ENCODE measurements at regions not wholly inside any gene's neighbourhood (a gene's known extent, or its start where the extent isn't known, plus 50 kb on each side); places are given as distances from the start of the nearest gene placed in this dataset.
A peak's percentile ranks its signal among the peaks of the same experiment; 100 is the strongest.

GRCh38 chr18:39806525-39806924 is 2148.5 kb upstream of the PIK3C3 start:
- H3K36me3 ChIP-seq (ENCODE audit: control insufficient read depth in 4 of 4, insufficient read depth in 4 of 4, low read length in 3 of 4), result no peaks in the 10 kb centered on the region
- no peaks in the 10 kb centered on the region for H3K27me3 ChIP-seq (replicated peaks in 2 of 5; ENCODE audit: control insufficient read depth in 4 of 5, insufficient read depth in 5 of 5, low read length in 4 of 5)
- no peaks in the 10 kb centered on the region for H3K9me3 ChIP-seq (ENCODE audit: control extremely low read depth in 1 of 5, control insufficient read depth in 4 of 5, insufficient read depth in 2 of 5, low read depth in 1 of 5, low read length in 4 of 5)
- H3K4me3 ChIP-seq (ENCODE audit: control insufficient read depth in 1 of 7, extremely low read depth in 1 of 7, insufficient read depth in 4 of 7, low read depth in 2 of 7, low read length in 6 of 7), result no peak overlapping the region
- DNase-seq, result peak in 2 of 3 donors; percentile 41 to 43
- POLR2A ChIA-PET, result no interaction called here
- no peak overlapping the region for H3K27ac ChIP-seq (ENCODE audit: insufficient read depth in 1 of 2, low read depth in 1 of 2, low read length in 2 of 2, poor library complexity in 1 of 2, severe bottlenecking in 2 of 2)
- WGBS (ENCODE audit: insufficient coverage), result 93% methylated on average over 3 of the region's 3 CpGs
- no peaks in the 10 kb centered on the region for H3K4me1 ChIP-seq (ENCODE audit: control extremely low read depth in 1 of 4, control insufficient read depth in 4 of 4, insufficient read depth in 4 of 4, low read length in 3 of 4)
- CTCF ChIA-PET, result no interaction called here

DNA sequence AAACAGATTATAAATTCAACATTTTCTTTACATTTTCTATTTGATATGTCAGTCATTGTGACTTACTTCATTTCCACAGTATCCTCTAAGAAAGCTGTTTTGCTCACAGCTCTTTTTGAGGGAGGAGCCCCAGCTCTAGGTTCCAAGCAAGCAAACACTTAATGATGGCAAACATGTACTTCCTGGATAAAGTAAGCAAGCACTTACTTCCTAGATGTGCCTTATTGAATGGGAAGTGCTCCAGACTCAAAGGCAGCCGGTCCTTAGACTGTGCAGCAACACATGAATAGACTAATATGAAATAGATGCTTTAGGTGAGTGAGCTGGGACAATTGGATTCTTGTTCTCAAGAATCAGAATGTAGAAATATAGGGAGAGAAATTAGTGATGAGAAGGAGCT is 2149.8 kb upstream of the PIK3C3 start:
- H3K27ac ChIP-seq (ENCODE audit: insufficient read depth in 1 of 2, low read depth in 1 of 2, low read length in 2 of 2, poor library complexity in 1 of 2, severe bottlenecking in 2 of 2), result no peak overlapping the region
- H3K4me3 ChIP-seq (ENCODE audit: control insufficient read depth in 1 of 7, extremely low read depth in 1 of 7, insufficient read depth in 4 of 7, low read depth in 2 of 7, low read length in 6 of 7), result no peak overlapping the region
- H3K9me3 ChIP-seq (ENCODE audit: control extremely low read depth in 1 of 5, control insufficient read depth in 4 of 5, insufficient read depth in 2 of 5, low read depth in 1 of 5, low read length in 4 of 5), result no peaks in the 10 kb centered on the region
- no peaks in the 10 kb centered on the region for H3K36me3 ChIP-seq (ENCODE audit: control insufficient read depth in 4 of 4, insufficient read depth in 4 of 4, low read length in 3 of 4)
- CTCF ChIA-PET, result no interaction called here
- DNase-seq, result no peak
- H3K4me1 ChIP-seq (ENCODE audit: control extremely low read depth in 1 of 4, control insufficient read depth in 4 of 4, insufficient read depth in 4 of 4, low read length in 3 of 4), result peaks cover 0 to 1% (median under 1%) of the 10 kb centered on the region in 4 experiments
- no peaks in the 10 kb centered on the region for H3K27me3 ChIP-seq (replicated peaks in 2 of 5; ENCODE audit: control insufficient read depth in 4 of 5, insufficient read depth in 5 of 5, low read length in 4 of 5)
- WGBS (ENCODE audit: insufficient coverage), result no CpG with 5 or more reads among the region's 1 CpG
- POLR2A ChIA-PET, result no interaction called here

GRCh38 chr18:39802648-39803229 is 2152.3 kb upstream of the PIK3C3 start:
- Histone ChIP-seq H3K36me3 (ENCODE audit: control insufficient read depth in 4 of 4, insufficient read depth in 4 of 4, low read length in 3 of 4) (no peaks in the 10 kb centered on the region), H3K4me1 (ENCODE audit: control extremely low read depth in 1 of 4, control insufficient read depth in 4 of 4, insufficient read depth in 4 of 4, low read length in 3 of 4) (peaks cover 0 to 8% (median 3%) of the 10 kb centered on the region in 4 experiments), H3K9me3 (ENCODE audit: control extremely low read depth in 1 of 5, control insufficient read depth in 4 of 5, insufficient read depth in 2 of 5, low read depth in 1 of 5, low read length in 4 of 5) (no peaks in the 10 kb centered on the region), H3K27me3 (replicated peaks in 2 of 5; ENCODE audit: control insufficient read depth in 4 of 5, insufficient read depth in 5 of 5, low read length in 4 of 5) (no peaks in the 10 kb centered on the region), H3K4me3 (ENCODE audit: control insufficient read depth in 1 of 7, extremely low read depth in 1 of 7, insufficient read depth in 4 of 7, low read depth in 2 of 7, low read length in 6 of 7) (no peak overlapping the region), H3K27ac (ENCODE audit: insufficient read depth in 1 of 2, low read depth in 1 of 2, low read length in 2 of 2, poor library complexity in 1 of 2, severe bottlenecking in 2 of 2) (no peak overlapping the region)
- POLR2A ChIA-PET, result interaction anchor here (0.7 kb wide), 1 partner anchor 1926 kb away, joined by 3 read pairs; no protein-coding TSS in a partner anchor
- CTCF ChIA-PET, result no interaction called here
- peak in 2 of 3 donors; percentile 10 to 20 for DNase-seq
- 95% methylated on average over 15 of the region's 17 CpGs for WGBS (ENCODE audit: insufficient coverage)

- no peak overlapping the region for H3K27ac ChIP-seq (ENCODE audit: insufficient read depth in 1 of 2, low read depth in 1 of 2, low read length in 2 of 2, poor library complexity in 1 of 2, severe bottlenecking in 2 of 2)
- no peak overlapping the region for H3K4me3 ChIP-seq (ENCODE audit: control insufficient read depth in 1 of 7, extremely low read depth in 1 of 7, insufficient read depth in 4 of 7, low read depth in 2 of 7, low read length in 6 of 7)
- POLR2A ChIA-PET, result no interaction called here
- 93% methylated on average over 3 of the region's 9 CpGs for WGBS (ENCODE audit: insufficient coverage)
- H3K36me3 ChIP-seq (ENCODE audit: control insufficient read depth in 4 of 4, insufficient read depth in 4 of 4, low read length in 3 of 4), result no peaks in the 10 kb centered on the region
- peaks cover 0 to 10% (median 3%) of the 10 kb centered on the region in 4 experiments for H3K4me1 ChIP-seq (ENCODE audit: control extremely low read depth in 1 of 4, control insufficient read depth in 4 of 4, insufficient read depth in 4 of 4, low read length in 3 of 4)
- CTCF ChIA-PET, result no interaction called here
- peak in 1 of 3 donors; percentile 35 for DNase-seq
- H3K27me3 ChIP-seq (replicated peaks in 2 of 5; ENCODE audit: control insufficient read depth in 4 of 5, insufficient read depth in 5 of 5, low read length in 4 of 5), result no peaks in the 10 kb centered on the region
- no peaks in the 10 kb centered on the region for H3K9me3 ChIP-seq (ENCODE audit: control extremely low read depth in 1 of 5, control insufficient read depth in 4 of 5, insufficient read depth in 2 of 5, low read depth in 1 of 5, low read length in 4 of 5)
These were observed 2153.2 kb upstream of the PIK3C3 start for GRCh38 chr18:39801848-39802247.

GRCh38 chr18:39801010-39801409 is 2154.0 kb upstream of the PIK3C3 start:
- ChIA-PET CTCF (no interaction called here), POLR2A (no interaction called here)
- Histone ChIP-seq H3K4me1 (ENCODE audit: control extremely low read depth in 1 of 4, control insufficient read depth in 4 of 4, insufficient read depth in 4 of 4, low read length in 3 of 4) (peaks cover 0 to 14% (median 3%) of the 10 kb centered on the region in 4 experiments), H3K27ac (ENCODE audit: insufficient read depth in 1 of 2, low read depth in 1 of 2, low read length in 2 of 2, poor library complexity in 1 of 2, severe bottlenecking in 2 of 2) (no peak overlapping the region), H3K4me3 (ENCODE audit: control insufficient read depth in 1 of 7, extremely low read depth in 1 of 7, insufficient read depth in 4 of 7, low read depth in 2 of 7, low read length in 6 of 7) (no peak overlapping the region), H3K9me3 (ENCODE audit: control extremely low read depth in 1 of 5, control insufficient read depth in 4 of 5, insufficient read depth in 2 of 5, low read depth in 1 of 5, low read length in 4 of 5) (no peaks in the 10 kb centered on the region), H3K36me3 (ENCODE audit: control insufficient read depth in 4 of 4, insufficient read depth in 4 of 4, low read length in 3 of 4) (no peaks in the 10 kb centered on the region), H3K27me3 (replicated peaks in 2 of 5; ENCODE audit: control insufficient read depth in 4 of 5, insufficient read depth in 5 of 5, low read length in 4 of 5) (no peaks in the 10 kb centered on the region)
- 98% methylated on average over 14 of the region's 15 CpGs for WGBS (ENCODE audit: insufficient coverage)
- DNase-seq, result peak in 2 of 3 donors; percentile 35 to 46

- 63% methylated on average over 1 of the region's 9 CpGs for WGBS (ENCODE audit: insufficient coverage)
- Histone ChIP-seq H3K27me3 (replicated peaks in 2 of 5; ENCODE audit: control insufficient read depth in 4 of 5, insufficient read depth in 5 of 5, low read length in 4 of 5) (no peaks in the 10 kb centered on the region), H3K36me3 (ENCODE audit: control insufficient read depth in 4 of 4, insufficient read depth in 4 of 4, low read length in 3 of 4) (peaks cover 0 to 4% (median 0%) of the 10 kb centered on the region in 4 experiments), H3K9me3 (ENCODE audit: control extremely low read depth in 1 of 5, control insufficient read depth in 4 of 5, insufficient read depth in 2 of 5, low read depth in 1 of 5, low read length in 4 of 5) (no peaks in the 10 kb centered on the region), H3K27ac (ENCODE audit: insufficient read depth in 1 of 2, low read depth in 1 of 2, low read length in 2 of 2, poor library complexity in 1 of 2, severe bottlenecking in 2 of 2) (no peak overlapping the region), H3K4me3 (ENCODE audit: control insufficient read depth in 1 of 7, extremely low read depth in 1 of 7, insufficient read depth in 4 of 7, low read depth in 2 of 7, low read length in 6 of 7) (peak overlapping the region in 5 of 7 experiments; percentile 16 to 93 (median 77)), H3K4me1 (ENCODE audit: control extremely low read depth in 1 of 4, control insufficient read depth in 4 of 4, insufficient read depth in 4 of 4, low read length in 3 of 4) (peaks cover 0 to 16% (median 3%) of the 10 kb centered on the region in 4 experiments)
- ChIA-PET CTCF (no interaction called here), POLR2A (no interaction called here)
- peak in 2 of 3 donors; percentile 29 to 33 for DNase-seq
These were observed 2156.0 kb upstream of the PIK3C3 start for GRCh38 chr18:39799006-39799405.

- H3K36me3 ChIP-seq (ENCODE audit: control insufficient read depth in 4 of 4, insufficient read depth in 4 of 4, low read length in 3 of 4), result peaks cover 0 to 4% (median 0%) of the 10 kb centered on the region in 4 experiments
- 81% methylated on average over 2 of the region's 3 CpGs for WGBS (ENCODE audit: insufficient coverage)
- H3K4me3 ChIP-seq (ENCODE audit: control insufficient read depth in 1 of 7, extremely low read depth in 1 of 7, insufficient read depth in 4 of 7, low read depth in 2 of 7, low read length in 6 of 7), result peak overlapping the region in 2 of 7 experiments; percentile 35 to 70
- peaks cover 0 to 16% (median 3%) of the 10 kb centered on the region in 4 experiments for H3K4me1 ChIP-seq (ENCODE audit: control extremely low read depth in 1 of 4, control insufficient read depth in 4 of 4, insufficient read depth in 4 of 4, low read length in 3 of 4)
- no peak overlapping the region for H3K27ac ChIP-seq (ENCODE audit: insufficient read depth in 1 of 2, low read depth in 1 of 2, low read length in 2 of 2, poor library complexity in 1 of 2, severe bottlenecking in 2 of 2)
- CTCF ChIA-PET, result no interaction called here
- H3K27me3 ChIP-seq (replicated peaks in 2 of 5; ENCODE audit: control insufficient read depth in 4 of 5, insufficient read depth in 5 of 5, low read length in 4 of 5), result no peaks in the 10 kb centered on the region
- POLR2A ChIA-PET, result no interaction called here
- DNase-seq, result peak; percentile 29 to 66 (median 60)
- H3K9me3 ChIP-seq (ENCODE audit: control extremely low read depth in 1 of 5, control insufficient read depth in 4 of 5, insufficient read depth in 2 of 5, low read depth in 1 of 5, low read length in 4 of 5), result no peaks in the 10 kb centered on the region
These were observed 2158.6 kb upstream of the PIK3C3 start for GRCh38 chr18:39796393-39796792.
